Upper lobe of right lung (tissue), 1 donor: ENCODE measurements at regions not wholly inside any gene's neighbourhood (a gene's known extent, or its start where the extent isn't known, plus 50 kb on each side); places are given as distances from the start of the nearest gene placed in this dataset.
"Not testable (repeated sequence)": the region's sequence is repeated elsewhere in the genome, so short reads cannot be mapped to it uniquely, and the experiment has no call there.

Source experiments
- ATAC-seq: fragments of 200-7000 bp; cut with Tn5 transposase; one replicate; pipeline ENCODE4 v1.9.1; 2020; ENCODE audit warnings: mild to moderate bottlenecking, moderate library complexity
- DNase-seq: peaks from one replicate; pipeline ENCODE4 v3.0.0-alpha.2; 2020
- H3K27ac ChIP-seq: fragments of 200-600 bp; one replicate; pipeline ENCODE4 v1.8.0; 2022
- H3K27me3 ChIP-seq: fragments of 200-600 bp; one replicate; pipeline ENCODE4 v1.8.0; 2022; ENCODE audit warnings: mild to moderate bottlenecking
- H3K36me3 ChIP-seq: fragments of 200-600 bp; one replicate; pipeline ENCODE4 v1.8.0; 2022
- H3K4me1 ChIP-seq: fragments of 200-600 bp; one replicate; pipeline ENCODE4 v1.8.0; 2022
- H3K4me3 ChIP-seq: fragments of 200-600 bp; one replicate; pipeline ENCODE4 v1.8.0; 2022; ENCODE audit warnings: mild to moderate bottlenecking
- H3K9me3 ChIP-seq: fragments of 200-600 bp; one replicate; pipeline ENCODE4 v1.8.0; 2022
- intact Hi-C: fragments of 100-400 bp; cut with DNase I; formaldehyde crosslinking; loops from one replicate; pipeline ENCODE4 v1.11.0; 2022
- TF ChIP-seq, protein P1 (sequence below): fragments of 200-600 bp; IDR thresholded peaks from one replicate; pipeline ENCODE4 v1.8.0; 2022; ENCODE audit warnings: antibody characterized with exemption
- donor health status: DM: no; HTN: yes; CAD: no; lungs with severe emphysema.

DNA sequence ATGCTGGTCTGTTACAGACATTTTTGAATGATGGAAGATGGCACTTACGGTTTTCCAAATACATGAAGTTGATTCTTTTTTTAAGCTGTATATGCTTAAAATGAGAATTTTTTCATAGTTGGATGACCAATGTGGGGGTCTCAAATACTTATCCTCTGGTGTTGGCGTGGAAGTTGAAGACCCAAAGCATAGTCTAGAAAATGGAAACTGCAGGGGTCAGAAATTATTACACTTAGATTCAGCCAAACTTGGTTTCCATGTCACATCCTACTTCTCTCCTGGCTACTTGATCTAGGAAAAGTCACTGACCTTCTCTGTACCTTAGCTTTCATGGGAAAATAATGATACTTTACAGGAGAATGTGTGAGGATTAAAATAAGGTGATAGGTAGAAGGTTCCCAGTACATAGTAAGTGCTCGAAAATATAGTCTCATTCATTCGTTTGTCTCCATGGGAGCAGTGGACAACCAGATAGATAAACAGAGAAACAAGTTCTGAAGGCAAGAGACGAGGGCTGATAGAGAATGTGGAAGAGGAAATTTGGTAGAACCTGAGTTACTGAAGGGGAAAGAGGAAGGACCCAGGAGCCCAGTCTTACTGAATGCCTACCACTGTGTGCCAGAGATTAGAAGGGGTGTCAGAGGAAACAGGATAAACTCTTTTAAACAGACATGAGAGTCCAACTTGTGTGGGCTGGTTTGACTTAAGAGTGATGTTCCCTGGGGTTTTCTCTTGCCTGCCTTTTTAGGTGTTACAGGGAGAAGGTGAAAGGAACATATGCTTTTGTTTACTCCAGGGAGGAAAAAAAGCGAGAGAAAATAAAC lies 560.3 kb upstream of the KLF4 start:
- TF ChIP-seq, protein P1, sequence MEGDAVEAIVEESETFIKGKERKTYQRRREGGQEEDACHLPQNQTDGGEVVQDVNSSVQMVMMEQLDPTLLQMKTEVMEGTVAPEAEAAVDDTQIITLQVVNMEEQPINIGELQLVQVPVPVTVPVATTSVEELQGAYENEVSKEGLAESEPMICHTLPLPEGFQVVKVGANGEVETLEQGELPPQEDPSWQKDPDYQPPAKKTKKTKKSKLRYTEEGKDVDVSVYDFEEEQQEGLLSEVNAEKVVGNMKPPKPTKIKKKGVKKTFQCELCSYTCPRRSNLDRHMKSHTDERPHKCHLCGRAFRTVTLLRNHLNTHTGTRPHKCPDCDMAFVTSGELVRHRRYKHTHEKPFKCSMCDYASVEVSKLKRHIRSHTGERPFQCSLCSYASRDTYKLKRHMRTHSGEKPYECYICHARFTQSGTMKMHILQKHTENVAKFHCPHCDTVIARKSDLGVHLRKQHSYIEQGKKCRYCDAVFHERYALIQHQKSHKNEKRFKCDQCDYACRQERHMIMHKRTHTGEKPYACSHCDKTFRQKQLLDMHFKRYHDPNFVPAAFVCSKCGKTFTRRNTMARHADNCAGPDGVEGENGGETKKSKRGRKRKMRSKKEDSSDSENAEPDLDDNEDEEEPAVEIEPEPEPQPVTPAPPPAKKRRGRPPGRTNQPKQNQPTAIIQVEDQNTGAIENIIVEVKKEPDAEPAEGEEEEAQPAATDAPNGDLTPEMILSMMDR = no peak
- Histone ChIP-seq H3K9me3 (no peaks in the 10 kb centered on the region), H3K4me3 (no peak overlapping the region), H3K36me3 (no peaks in the 10 kb centered on the region), H3K27ac (no peak overlapping the region), H3K27me3 (no peaks in the 10 kb centered on the region), H3K4me1 (peaks cover 10% of the 10 kb centered on the region)
- no peak for DNase-seq
- intact Hi-C loops = no loop called here
- no peak for ATAC-seq

DNA sequence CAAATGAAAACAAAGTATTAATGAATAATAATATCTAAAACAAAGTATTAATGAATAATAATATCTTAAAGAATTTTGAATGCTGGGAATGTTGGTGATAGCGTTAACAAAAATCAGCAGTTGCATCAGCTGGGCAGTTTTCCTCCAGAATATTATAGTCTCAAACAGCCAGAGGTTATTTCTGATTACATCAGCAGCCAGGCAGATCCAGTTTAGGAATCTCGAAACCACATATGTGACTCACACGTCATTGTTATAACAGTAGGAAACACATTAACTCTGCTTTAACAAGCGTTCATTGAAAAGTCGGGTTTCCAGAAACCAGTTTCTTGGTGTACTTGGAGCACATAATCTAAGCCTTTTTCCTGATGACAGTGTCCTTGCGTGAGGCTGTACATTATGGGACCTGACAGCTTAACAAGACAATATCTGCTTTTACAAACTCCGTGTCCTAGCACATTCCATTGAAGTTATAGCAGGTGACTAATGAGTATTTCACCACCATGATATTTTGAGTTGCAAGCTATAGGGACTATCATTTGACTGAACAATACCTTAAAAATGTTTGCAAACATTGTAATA lies 559.5 kb upstream of the KLF4 start:
- Histone ChIP-seq H3K36me3 (no peaks in the 10 kb centered on the region), H3K4me3 (no peak overlapping the region), H3K27ac (no peak overlapping the region), H3K4me1 (peaks cover 9% of the 10 kb centered on the region), H3K27me3 (no peaks in the 10 kb centered on the region), H3K9me3 (no peaks in the 10 kb centered on the region)
- TF ChIP-seq, protein P1 = no peak
- DNase-seq = no peak
- ATAC-seq = no peak
- intact Hi-C loops = no loop called here

DNA sequence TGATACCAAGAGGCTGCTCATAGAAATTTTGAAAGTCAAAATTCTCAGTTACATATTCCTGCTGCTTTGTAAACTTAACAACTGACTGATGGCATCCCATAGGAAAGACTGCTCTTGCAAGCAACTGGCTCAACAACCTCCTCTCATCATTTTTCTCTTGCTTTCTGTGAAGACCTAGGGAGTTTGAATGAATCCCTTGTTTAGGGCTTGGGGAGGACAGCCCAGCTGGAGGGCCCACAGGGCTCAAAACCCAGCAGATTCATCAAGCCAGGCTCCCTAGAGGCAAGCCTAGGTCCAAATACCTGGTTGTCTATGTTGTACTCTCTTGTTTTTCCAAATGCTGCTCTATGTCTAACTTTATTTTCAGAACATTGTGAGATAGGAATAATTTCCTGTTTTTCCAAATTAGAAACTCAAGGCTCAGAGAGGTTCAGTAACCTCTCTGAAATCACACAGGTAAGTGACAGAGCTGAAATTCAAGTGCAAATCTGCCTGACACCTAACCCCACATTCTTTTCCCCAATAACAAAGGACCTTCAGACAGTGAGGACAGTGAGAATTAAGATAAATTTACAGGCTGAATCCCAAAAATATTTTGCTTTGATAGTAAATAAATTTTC lies 558.9 kb upstream of the KLF4 start:
- no peak overlapping the region for H3K4me3 ChIP-seq
- H3K27me3 ChIP-seq = no peaks in the 10 kb centered on the region
- DNase-seq = no peak
- no peak for ATAC-seq
- intact Hi-C loops = no loop called here
- no peak overlapping the region for H3K27ac ChIP-seq
- H3K4me1 ChIP-seq = peaks cover 3% of the 10 kb centered on the region
- TF ChIP-seq, protein P1 = no peak
- H3K9me3 ChIP-seq = no peaks in the 10 kb centered on the region
- no peaks in the 10 kb centered on the region for H3K36me3 ChIP-seq

DNA sequence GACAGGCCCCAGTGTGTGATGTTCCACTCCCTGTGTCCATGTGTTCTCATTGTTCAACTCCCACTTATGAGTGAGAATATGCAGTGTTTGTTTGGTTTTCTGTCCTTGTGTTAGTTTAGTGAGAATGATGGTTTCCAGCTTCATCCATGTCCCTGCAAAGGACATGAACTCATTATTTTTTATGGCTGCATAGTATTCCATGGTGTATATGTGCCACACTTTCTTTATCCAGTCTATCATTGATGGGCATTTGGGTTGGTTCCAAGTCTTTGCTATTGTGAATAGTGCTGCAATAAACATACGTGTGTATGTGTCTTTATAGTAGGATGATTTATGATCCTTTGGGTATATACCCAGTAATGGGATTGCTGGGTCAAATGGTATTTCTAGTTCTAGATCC lies 558.2 kb upstream of the KLF4 start:
- H3K36me3 ChIP-seq, H3K27me3 ChIP-seq, H3K27ac ChIP-seq, H3K4me3 ChIP-seq, DNase-seq, H3K4me1 ChIP-seq, H3K9me3 ChIP-seq, intact Hi-C loops, ATAC-seq: not testable (repeated sequence)

DNA sequence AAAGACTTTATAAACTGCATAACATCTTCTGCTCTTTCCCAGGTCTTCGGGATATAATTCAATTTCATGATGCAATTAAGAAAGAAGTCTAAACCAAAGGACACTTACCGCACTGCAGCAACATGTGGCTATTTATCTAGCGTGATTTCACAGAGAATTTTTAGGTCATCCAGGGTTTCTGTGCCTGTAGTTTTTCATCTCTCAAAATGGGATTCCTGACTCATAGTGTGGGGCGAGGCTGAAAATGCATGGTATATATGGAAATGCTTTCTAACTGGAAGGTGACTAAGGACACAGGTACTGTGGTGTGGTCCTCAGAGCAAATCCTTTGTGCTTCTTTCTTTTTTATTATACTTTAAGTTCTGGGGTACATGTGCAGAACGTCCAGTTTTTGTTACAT lies 557.7 kb upstream of the KLF4 start:
- Histone ChIP-seq H3K27ac (no peak overlapping the region), H3K4me1 (no peaks in the 10 kb centered on the region), H3K9me3 (no peaks in the 10 kb centered on the region), H3K4me3 (no peak overlapping the region), H3K36me3 (no peaks in the 10 kb centered on the region), H3K27me3 (no peaks in the 10 kb centered on the region)
- DNase-seq = no peak
- intact Hi-C loops = no loop called here
- no peak for ATAC-seq
- TF ChIP-seq, protein P1 = no peak

DNA sequence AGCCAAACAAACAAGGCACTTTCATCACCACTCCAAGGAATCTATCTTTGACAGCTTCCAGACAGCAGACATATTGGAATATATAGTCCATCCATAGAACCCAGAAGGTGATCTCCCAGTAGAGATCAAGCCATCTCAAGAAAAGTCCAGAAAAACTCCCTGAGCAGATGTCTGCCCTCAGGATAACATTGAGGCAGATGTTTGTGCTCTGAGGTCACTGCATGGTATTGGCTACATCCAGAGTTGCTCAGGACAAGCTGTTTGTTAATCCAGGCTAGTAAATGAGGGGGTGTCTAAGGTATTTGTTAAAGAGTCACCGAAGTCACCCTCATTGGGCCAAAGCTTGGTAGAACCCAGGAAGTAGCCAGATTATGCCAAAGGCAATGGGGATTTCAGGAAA lies 556.3 kb upstream of the KLF4 start:
- H3K27ac ChIP-seq = no peak overlapping the region
- TF ChIP-seq, protein P1 = no peak
- H3K4me3 ChIP-seq = no peak overlapping the region
- intact Hi-C loops = no loop called here
- no peak for ATAC-seq
- no peaks in the 10 kb centered on the region for H3K4me1 ChIP-seq
- no peak for DNase-seq
- H3K36me3 ChIP-seq = no peaks in the 10 kb centered on the region
- H3K9me3 ChIP-seq = no peaks in the 10 kb centered on the region
- H3K27me3 ChIP-seq = no peaks in the 10 kb centered on the region
